CD4-positive, alpha-beta T cell treated with Interleukin-4 for 4 hours (primary cell): ENCODE measurements at regions not wholly inside any gene's neighbourhood (a gene's known extent, or its start where the extent isn't known, plus 50 kb on each side); places are given as distances from the start of the nearest gene placed in this dataset.

ENCODE experiments used
- DNase-seq: peaks from one replicate; pipeline ENCODE4 v3.0.0-alpha.2; 2020

- DNase-seq = no peak
Observed at GRCh38 chr13:50071379-50071778, 56.1 kb downstream of the KCNRG start.

- DNase-seq = no peak
Observed at GRCh38 chr13:50072676-50073075, 57.4 kb downstream of the KCNRG start.

- DNase-seq = no peak
Observed at GRCh38 chr13:50073340-50073739, 58.1 kb downstream of the KCNRG start.

- DNase-seq = no peak
Observed at GRCh38 chr13:50074843-50075242, 59.6 kb downstream of the KCNRG start.

- no peak for DNase-seq
Observed at GRCh38 chr13:50075619-50076097, 60.4 kb downstream of the KCNRG start.

GRCh38 chr13:50077431-50077830, 62.2 kb downstream of the KCNRG start:
- no peak for DNase-seq

- DNase-seq = no peak
Observed at GRCh38 chr13:50078231-50078894, 63.1 kb downstream of the KCNRG start.

- no peak for DNase-seq
Observed at GRCh38 chr13:50078895-50079654, 63.8 kb downstream of the KCNRG start.

GRCh38 chr13:50079655-50080202, 64.5 kb downstream of the KCNRG start:
- DNase-seq = no peak

- peak; percentile 48 for DNase-seq
Observed at GRCh38 chr13:50080203-50080910, 65.1 kb downstream of the KCNRG start.

GRCh38 chr13:50080911-50081678, 65.9 kb downstream of the KCNRG start:
- no peak for DNase-seq

- peak; percentile 99 for DNase-seq
Observed at GRCh38 chr13:50081679-50082425, 66.6 kb downstream of the KCNRG start.

GRCh38 chr13:50082426-50083281, 67.4 kb downstream of the KCNRG start:
- DNase-seq = peak; percentile 80

GRCh38 chr13:50085063-50085462, 69.8 kb downstream of the KCNRG start:
- peak; percentile 57 for DNase-seq

GRCh38 chr13:50089633-50090032, 74.4 kb downstream of the KCNRG start:
- DNase-seq = no peak

- DNase-seq = no peak
Observed at GRCh38 chr13:50090211-50090610, 75.0 kb downstream of the KCNRG start.

GRCh38 chr13:50094615-50095293, 79.5 kb downstream of the KCNRG start:
- no peak for DNase-seq

- no peak for DNase-seq
Observed at GRCh38 chr13:50098693-50099092, 83.4 kb downstream of the KCNRG start.

GRCh38 chr13:50099473-50099872, 84.2 kb downstream of the KCNRG start:
- DNase-seq = no peak

GRCh38 chr13:50101590-50101989, 86.3 kb downstream of the KCNRG start:
- no peak for DNase-seq
